ENCODE measurements at regions not wholly inside any gene's neighbourhood (a gene's known extent, or its start where the extent isn't known, plus 50 kb on each side); places are given as distances from the start of the nearest gene placed in this dataset.

- POLR2A ChIA-PET, result no interaction called here
- TF ChIP-seq LEF1 (IDR thresholded peaks at IDR 0.05; ENCODE audit: borderline replicate concordance), result no peak
- TF ChIP-seq SP1 (IDR thresholded peaks at IDR 0.05), result no peak
- TF ChIP-seq NFRKB (IDR thresholded peaks at IDR 0.05), result no peak
- no peak for TF ChIP-seq HDGF (IDR thresholded peaks at IDR 0.05; ENCODE audit: borderline replicate concordance)
- TF ChIP-seq ZNF384 (IDR thresholded peaks at IDR 0.05), result no peak
- TF ChIP-seq FOXK2 (IDR thresholded peaks at IDR 0.05), result no peak
- TF ChIP-seq L3MBTL2 (conservative IDR thresholded peaks at IDR 0.05), result no peak
- no peak for TF ChIP-seq ARNT (IDR thresholded peaks at IDR 0.05)
- TF ChIP-seq SUZ12 (IDR thresholded peaks at IDR 0.05), result no peak
- TF ChIP-seq CTBP1 (IDR thresholded peaks at IDR 0.05; ENCODE audit: borderline replicate concordance), result no peak
- no peak for TF ChIP-seq ELF4 (IDR thresholded peaks at IDR 0.05)
Observed at GRCh38 chr10:78187371-78187770, 153.7 kb downstream of the RPS24 start.

GRCh38 chr10:78188446-78188845 lies 154.8 kb downstream of the RPS24 start:
- no peak for DNase-seq (ENCODE audit: extremely low spot score)
- CTCF ChIA-PET, result no interaction called here
- POLR2A ChIA-PET, result no interaction called here
- TF ChIP-seq HDGF (IDR thresholded peaks at IDR 0.05; ENCODE audit: borderline replicate concordance) (no peak), LEF1 (IDR thresholded peaks at IDR 0.05; ENCODE audit: borderline replicate concordance) (no peak), FOXA1 (IDR thresholded peaks at IDR 0.05) (no peak), ZNF384 (IDR thresholded peaks at IDR 0.05) (no peak), FOXM1 (IDR thresholded peaks at IDR 0.05; ENCODE audit: borderline replicate concordance) (no peak), SUZ12 (IDR thresholded peaks at IDR 0.05) (no peak), CTBP1 (IDR thresholded peaks at IDR 0.05; ENCODE audit: borderline replicate concordance) (no peak), ELF4 (IDR thresholded peaks at IDR 0.05) (no peak), SP1 (IDR thresholded peaks at IDR 0.05) (no peak), BHLHE40 (IDR thresholded peaks at IDR 0.05; ENCODE audit: borderline replicate concordance) (no peak), PKNOX1 (IDR thresholded peaks at IDR 0.05) (no peak), L3MBTL2 (conservative IDR thresholded peaks at IDR 0.05) (no peak), FOXK2 (IDR thresholded peaks at IDR 0.05) (no peak), TARDBP (IDR thresholded peaks at IDR 0.05) (no peak), NFRKB (IDR thresholded peaks at IDR 0.05) (no peak)

More at GRCh38 chr10:78187371-78187770, 153.7 kb downstream of the RPS24 start:
- CTCF ChIA-PET, result no interaction called here
- no peak for DNase-seq (ENCODE audit: extremely low spot score)

GRCh38 chr10:78190051-78190825 lies 156.6 kb downstream of the RPS24 start:
- no peak for DNase-seq (ENCODE audit: extremely low spot score)
- ChIA-PET CTCF (interaction anchor here (0.5 kb wide), 1 partner anchor 663 kb away, joined by 4 read pairs; no protein-coding TSS in a partner anchor), POLR2A (no interaction called here)
- TF ChIP-seq SP1 (IDR thresholded peaks at IDR 0.05), result no peak
- no peak for TF ChIP-seq FOXA1 (IDR thresholded peaks at IDR 0.05)
- no peak for TF ChIP-seq LEF1 (IDR thresholded peaks at IDR 0.05; ENCODE audit: borderline replicate concordance)
- no peak for TF ChIP-seq HDGF (IDR thresholded peaks at IDR 0.05; ENCODE audit: borderline replicate concordance)
- TF ChIP-seq ZNF384 (IDR thresholded peaks at IDR 0.05), result no peak
- TF ChIP-seq L3MBTL2 (conservative IDR thresholded peaks at IDR 0.05), result no peak
- no peak for TF ChIP-seq CTBP1 (IDR thresholded peaks at IDR 0.05; ENCODE audit: borderline replicate concordance)
- TF ChIP-seq ELF4 (IDR thresholded peaks at IDR 0.05), result no peak

- TF ChIP-seq CTBP1 (IDR thresholded peaks at IDR 0.05; ENCODE audit: borderline replicate concordance) (no peak), NFRKB (IDR thresholded peaks at IDR 0.05) (no peak), HDGF (IDR thresholded peaks at IDR 0.05; ENCODE audit: borderline replicate concordance) (no peak), ARNT (IDR thresholded peaks at IDR 0.05) (no peak), FOXM1 (IDR thresholded peaks at IDR 0.05; ENCODE audit: borderline replicate concordance) (no peak), FOXA1 (IDR thresholded peaks at IDR 0.05) (no peak), L3MBTL2 (conservative IDR thresholded peaks at IDR 0.05) (no peak), ELF4 (IDR thresholded peaks at IDR 0.05) (no peak), LEF1 (IDR thresholded peaks at IDR 0.05; ENCODE audit: borderline replicate concordance) (no peak), TARDBP (IDR thresholded peaks at IDR 0.05) (no peak)
- ChIA-PET CTCF (no interaction called here), POLR2A (no interaction called here)
- DNase-seq (ENCODE audit: extremely low spot score), result no peak
Observed at GRCh38 chr10:78191301-78191700, 157.6 kb downstream of the RPS24 start.

GRCh38 chr10:78193189-78193588 lies 159.5 kb downstream of the RPS24 start:
- ChIA-PET POLR2A (no interaction called here), CTCF (no interaction called here)
- DNase-seq (ENCODE audit: extremely low spot score), result no peak
- TF ChIP-seq PKNOX1 (IDR thresholded peaks at IDR 0.05) (peak; percentile 73), LEF1 (IDR thresholded peaks at IDR 0.05; ENCODE audit: borderline replicate concordance) (no peak), FOXA1 (IDR thresholded peaks at IDR 0.05) (no peak)

GRCh38 chr10:78194050-78194449 lies 160.4 kb downstream of the RPS24 start:
- CTCF ChIA-PET, result no interaction called here
- no peak for DNase-seq (ENCODE audit: extremely low spot score)
- TF ChIP-seq SP1 (IDR thresholded peaks at IDR 0.05), result no peak
- TF ChIP-seq TARDBP (IDR thresholded peaks at IDR 0.05), result no peak
- no peak for TF ChIP-seq PKNOX1 (IDR thresholded peaks at IDR 0.05)
- TF ChIP-seq LEF1 (IDR thresholded peaks at IDR 0.05; ENCODE audit: borderline replicate concordance), result no peak
- TF ChIP-seq ZNF384 (IDR thresholded peaks at IDR 0.05), result no peak
- TF ChIP-seq ARNT (IDR thresholded peaks at IDR 0.05), result no peak
- TF ChIP-seq L3MBTL2 (conservative IDR thresholded peaks at IDR 0.05), result no peak
- TF ChIP-seq NFRKB (IDR thresholded peaks at IDR 0.05), result no peak
- no peak for TF ChIP-seq FOXK2 (IDR thresholded peaks at IDR 0.05)
- no peak for TF ChIP-seq FOXA1 (IDR thresholded peaks at IDR 0.05)
- TF ChIP-seq HDGF (IDR thresholded peaks at IDR 0.05; ENCODE audit: borderline replicate concordance), result no peak
- no peak for TF ChIP-seq SUZ12 (IDR thresholded peaks at IDR 0.05)
- TF ChIP-seq CTBP1 (IDR thresholded peaks at IDR 0.05; ENCODE audit: borderline replicate concordance), result no peak
- TF ChIP-seq FOXM1 (IDR thresholded peaks at IDR 0.05; ENCODE audit: borderline replicate concordance), result no peak
- TF ChIP-seq ELF4 (IDR thresholded peaks at IDR 0.05), result no peak
- POLR2A ChIA-PET, result no interaction called here

Data from HEK293T (cell line).